ENCODE measurements at regions not wholly inside any gene's neighbourhood (a gene's known extent, or its start where the extent isn't known, plus 50 kb on each side); places are given as distances from the start of the nearest gene placed in this dataset.

- Histone ChIP-seq H3K27ac (ENCODE audit: low read depth, low read length) (no peak overlapping the region), H2AFZ (ENCODE audit: low read length) (no peak overlapping the region), H3K9me3 (ENCODE audit: low read depth, low read length) (no peaks in the 10 kb centered on the region), H3K4me2 (ENCODE audit: insufficient read depth, low read length) (no peak overlapping the region), H3K79me2 (ENCODE audit: insufficient read depth, low read length) (no peaks in the 10 kb centered on the region), H3K27me3 (ENCODE audit: insufficient read depth, low read length) (no peaks in the 10 kb centered on the region), H3K4me1 (ENCODE audit: insufficient read depth, low read length) (peaks cover 11% of the 10 kb centered on the region), H3K36me3 (ENCODE audit: insufficient read depth, low read length) (no peaks in the 10 kb centered on the region), H4K20me1 (ENCODE audit: insufficient read depth, low read length) (no peaks in the 10 kb centered on the region), H3K4me3 (ENCODE audit: insufficient read depth, low read length) (no peak overlapping the region)
- TF ChIP-seq CTCF (IDR thresholded peaks at IDR 0.05; ENCODE audit: extremely low read depth, low read depth, low read length): no peak
- DNase-seq (ENCODE audit: insufficient read length, low spot score, missing footprints): no peak
Measured at GRCh38 chr11:69406060-69406459, 75.4 kb upstream of the LINC01488 start.

- H3K4me3 ChIP-seq (ENCODE audit: insufficient read depth, low read length): no peak overlapping the region
- H3K79me2 ChIP-seq (ENCODE audit: insufficient read depth, low read length): no peaks in the 10 kb centered on the region
- H3K27ac ChIP-seq (ENCODE audit: low read depth, low read length): no peak overlapping the region
- no peak for TF ChIP-seq CTCF (IDR thresholded peaks at IDR 0.05; ENCODE audit: extremely low read depth, low read depth, low read length)
- no peaks in the 10 kb centered on the region for H3K36me3 ChIP-seq (ENCODE audit: insufficient read depth, low read length)
- no peaks in the 10 kb centered on the region for H4K20me1 ChIP-seq (ENCODE audit: insufficient read depth, low read length)
- H3K9me3 ChIP-seq (ENCODE audit: low read depth, low read length): no peaks in the 10 kb centered on the region
- no peak overlapping the region for H3K4me2 ChIP-seq (ENCODE audit: insufficient read depth, low read length)
- H2AFZ ChIP-seq (ENCODE audit: low read length): no peak overlapping the region
- H3K4me1 ChIP-seq (ENCODE audit: insufficient read depth, low read length): no peaks in the 10 kb centered on the region
- no peaks in the 10 kb centered on the region for H3K27me3 ChIP-seq (ENCODE audit: insufficient read depth, low read length)
- peak; percentile 43 for DNase-seq (ENCODE audit: insufficient read length, low spot score, missing footprints)
Measured at GRCh38 chr11:69409812-69410645, 71.4 kb upstream of the LINC01488 start.

- Histone ChIP-seq H4K20me1 (ENCODE audit: insufficient read depth, low read length) (no peaks in the 10 kb centered on the region), H3K79me2 (ENCODE audit: insufficient read depth, low read length) (no peaks in the 10 kb centered on the region), H3K4me2 (ENCODE audit: insufficient read depth, low read length) (no peak overlapping the region), H3K36me3 (ENCODE audit: insufficient read depth, low read length) (no peaks in the 10 kb centered on the region), H3K4me1 (ENCODE audit: insufficient read depth, low read length) (no peaks in the 10 kb centered on the region), H3K27me3 (ENCODE audit: insufficient read depth, low read length) (no peaks in the 10 kb centered on the region), H2AFZ (ENCODE audit: low read length) (no peak overlapping the region), H3K9me3 (ENCODE audit: low read depth, low read length) (no peaks in the 10 kb centered on the region), H3K27ac (ENCODE audit: low read depth, low read length) (no peak overlapping the region), H3K4me3 (ENCODE audit: insufficient read depth, low read length) (no peak overlapping the region)
- peak; percentile 34 for DNase-seq (ENCODE audit: insufficient read length, low spot score, missing footprints)
- no peak for TF ChIP-seq CTCF (IDR thresholded peaks at IDR 0.05; ENCODE audit: extremely low read depth, low read depth, low read length)
Measured at GRCh38 chr11:69411257-69411924, 70.1 kb upstream of the LINC01488 start.
